HG02623 (cell line): ENCODE measurements at regions not wholly inside any gene's neighbourhood (a gene's known extent, or its start where the extent isn't known, plus 50 kb on each side); places are given as distances from the start of the nearest gene placed in this dataset.

Experiments used
- ATAC-seq: cut with Tn5 transposase; IDR thresholded peaks from one replicate; pipeline ENCODE4 v1.9.1; 2021; ENCODE audit warnings: moderate library complexity; ENCODE audit not compliant: unreplicated experiment

- no peak for ATAC-seq
These were observed 182.6 kb upstream of the PKDCC start for GRCh38 chr2:41865263-41865662.

DNA sequence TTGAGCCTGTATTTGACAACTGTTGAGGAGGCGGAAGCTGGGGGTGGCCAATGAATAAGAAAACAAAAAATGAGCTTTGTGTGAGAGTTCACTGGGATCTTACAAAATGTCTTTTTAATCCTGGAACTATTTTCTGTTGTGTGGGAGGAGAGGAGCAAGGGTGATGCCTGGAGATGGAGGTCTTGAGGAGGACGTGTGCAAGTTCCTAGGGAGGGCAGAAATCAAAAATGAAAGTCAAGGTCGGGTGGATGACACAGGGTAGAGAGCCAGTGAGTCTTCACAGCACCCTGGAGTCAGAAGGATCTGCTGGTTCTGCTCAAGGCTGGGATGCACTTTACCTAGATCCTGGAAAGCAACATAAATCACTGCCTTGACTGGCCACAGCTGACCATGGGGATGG lies 180.3 kb upstream of the PKDCC start:
- no peak for ATAC-seq

GRCh38 chr2:41869542-41870264 lies 178.1 kb upstream of the PKDCC start:
- ATAC-seq: peak; percentile 79

DNA sequence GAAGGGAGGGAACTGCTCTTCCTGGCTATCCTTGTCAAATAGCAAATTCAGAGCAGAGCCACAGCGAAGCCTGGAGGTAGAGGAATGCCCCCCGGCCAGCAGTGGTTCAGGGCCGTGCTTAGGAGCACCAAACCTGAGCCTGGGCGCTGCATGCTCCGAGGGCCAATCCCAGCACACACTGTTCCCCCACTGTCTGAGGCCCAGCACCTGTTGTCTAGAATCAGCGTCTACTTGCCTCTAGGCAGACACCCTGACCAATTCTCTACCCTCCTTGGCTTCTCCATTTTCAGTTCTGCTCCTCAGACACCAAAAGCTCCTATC lies 177.6 kb upstream of the PKDCC start:
- no peak for ATAC-seq

DNA sequence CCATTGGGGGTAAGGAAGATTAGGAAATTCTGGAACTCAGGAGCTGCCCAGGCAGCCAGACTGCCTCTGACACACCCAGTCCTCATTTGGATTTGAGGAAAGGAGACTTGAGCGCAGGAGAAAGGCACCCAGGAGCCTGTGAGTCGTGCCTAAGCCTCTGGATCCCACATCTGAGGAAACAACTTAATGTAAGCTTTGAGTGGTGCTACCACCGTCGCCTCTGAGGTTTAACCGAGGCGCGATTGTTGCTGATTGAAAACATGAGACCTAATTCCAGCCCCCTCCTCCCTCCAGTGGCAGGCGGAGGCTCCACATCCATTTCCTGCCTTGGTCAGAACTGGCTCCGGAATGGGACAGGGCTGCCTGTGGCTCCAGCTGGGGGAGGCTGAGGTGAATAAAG lies 176.7 kb upstream of the PKDCC start:
- no peak for ATAC-seq

DNA sequence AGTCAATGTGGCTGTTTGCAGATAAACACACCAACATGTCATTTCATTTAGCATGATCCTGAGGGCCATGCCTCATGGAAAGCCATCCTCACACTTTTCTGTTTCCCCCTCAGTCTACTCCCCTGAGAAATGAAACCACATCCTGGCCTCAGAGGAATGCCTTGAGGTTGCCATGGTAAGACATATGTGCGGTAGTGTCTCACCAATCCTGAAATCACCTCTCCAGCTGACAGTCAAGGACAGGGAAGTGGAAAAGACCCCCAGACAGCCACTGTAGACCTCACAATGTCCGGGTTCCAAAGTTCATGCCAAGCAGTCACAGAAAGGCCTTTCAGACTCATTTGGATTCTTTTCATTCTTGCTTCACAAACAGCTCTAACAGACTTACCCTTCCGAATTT lies 175.2 kb upstream of the PKDCC start:
- ATAC-seq: no peak

- no peak for ATAC-seq
These were observed 174.5 kb upstream of the PKDCC start for GRCh38 chr2:41873102-41874031.

GRCh38 chr2:41877114-41877678 lies 170.6 kb upstream of the PKDCC start:
- ATAC-seq: no peak

DNA sequence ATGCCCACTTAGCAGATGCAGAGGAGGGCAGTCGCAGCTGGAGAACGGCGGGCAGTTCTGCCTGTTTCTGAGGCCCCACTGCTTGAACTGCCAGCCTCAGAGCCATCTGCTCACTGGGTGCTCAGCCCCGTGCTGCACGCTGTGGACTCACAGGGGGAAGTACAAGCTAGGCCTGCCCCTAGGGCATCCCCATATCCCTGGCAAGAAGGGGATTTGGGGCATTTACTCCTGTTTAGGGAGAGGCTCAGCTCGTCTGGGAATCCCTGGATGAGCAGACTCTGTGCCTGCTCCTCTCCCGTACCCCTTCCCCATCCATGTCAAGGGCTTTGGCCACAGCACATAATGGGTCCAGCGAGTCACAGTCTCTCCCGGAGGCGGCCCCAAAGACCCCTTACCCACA lies 169.8 kb upstream of the PKDCC start:
- ATAC-seq: no peak

GRCh38 chr2:41878716-41879234 lies 169.0 kb upstream of the PKDCC start:
- no peak for ATAC-seq

DNA sequence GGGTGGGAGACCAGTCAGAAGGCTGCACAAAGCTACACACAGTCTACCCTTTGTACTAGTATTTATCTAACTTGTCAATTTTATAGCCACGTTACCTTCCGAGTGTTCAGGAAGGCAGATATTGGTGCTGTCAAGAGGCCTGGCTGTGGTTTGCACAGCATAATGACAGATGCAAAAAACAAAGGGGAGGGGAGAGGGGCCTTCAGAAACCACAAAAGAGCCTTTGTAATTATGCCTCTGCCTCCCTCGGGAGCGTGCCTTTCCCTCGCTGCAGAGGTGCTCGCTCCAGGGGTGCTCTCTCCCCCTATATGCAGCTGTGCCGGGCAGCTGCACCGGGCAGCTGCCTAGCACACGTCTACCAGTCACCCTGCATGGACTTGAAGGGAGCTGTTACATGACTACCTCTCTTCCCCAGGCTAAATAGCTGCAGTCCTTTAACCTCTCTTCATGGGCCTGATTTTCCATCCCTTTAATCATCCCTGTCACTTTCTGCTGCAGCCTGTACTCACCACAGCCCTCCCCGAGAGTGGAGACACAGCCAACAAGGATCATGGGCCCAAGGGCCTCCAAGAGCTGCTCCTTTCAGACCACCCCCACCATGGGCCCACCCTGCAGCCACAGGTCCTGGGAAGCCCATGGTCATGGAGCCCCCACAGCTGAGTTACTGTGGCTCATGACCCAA lies 168.4 kb upstream of the PKDCC start:
- ATAC-seq: no peak

DNA sequence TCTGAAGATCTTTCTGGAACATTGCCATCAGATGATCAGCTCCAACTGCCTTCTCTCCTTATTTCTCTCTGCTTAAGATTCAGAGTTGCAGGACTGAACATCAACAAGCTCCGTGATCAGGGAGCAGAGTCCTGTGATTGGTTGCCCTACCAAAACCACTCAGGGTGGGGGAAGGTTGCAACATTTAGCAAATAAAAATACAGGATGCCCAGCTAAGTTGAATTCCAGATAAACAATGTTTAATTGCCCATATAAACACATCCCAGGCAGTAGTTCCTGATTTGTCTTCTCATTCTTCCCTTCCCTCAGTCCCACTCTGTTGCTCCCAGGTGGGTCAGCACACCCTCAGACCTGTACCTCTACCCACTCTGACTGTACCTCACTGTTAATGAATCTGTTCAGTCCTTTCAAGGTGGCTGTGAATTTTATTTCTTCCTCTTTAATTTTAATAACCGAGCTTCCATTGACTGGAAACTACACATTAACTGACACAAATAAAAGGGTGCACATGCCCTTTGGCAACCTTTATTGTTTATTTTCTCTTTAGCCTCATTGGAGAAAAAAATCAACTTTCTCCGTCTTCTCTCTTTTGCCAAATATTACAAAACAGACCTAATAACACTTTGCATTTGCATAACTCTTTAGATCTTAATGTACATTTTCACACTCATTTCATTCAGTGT lies 167.1 kb upstream of the PKDCC start:
- ATAC-seq: no peak

- ATAC-seq: no peak
These were observed 166.6 kb upstream of the PKDCC start for GRCh38 chr2:41881249-41881648.

DNA sequence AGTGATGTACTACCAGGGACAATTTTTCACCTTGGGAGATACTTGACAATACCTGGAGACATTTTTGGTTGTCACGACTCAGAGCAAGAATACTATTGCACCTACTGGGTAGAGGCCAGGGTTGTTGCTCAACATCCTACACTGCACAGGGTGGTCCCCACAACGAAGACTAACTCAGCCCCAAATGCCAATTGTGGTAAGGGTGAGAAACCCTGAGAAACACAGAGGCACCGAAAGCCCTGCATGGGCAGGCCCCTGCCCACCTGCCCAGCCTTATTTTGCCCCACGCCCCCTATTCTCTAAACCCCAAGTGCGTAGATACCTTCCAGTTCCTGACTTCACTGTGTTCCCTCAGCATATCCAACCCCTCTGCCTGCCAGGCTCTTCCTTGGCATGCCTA lies 163.1 kb upstream of the PKDCC start:
- ATAC-seq: no peak

DNA sequence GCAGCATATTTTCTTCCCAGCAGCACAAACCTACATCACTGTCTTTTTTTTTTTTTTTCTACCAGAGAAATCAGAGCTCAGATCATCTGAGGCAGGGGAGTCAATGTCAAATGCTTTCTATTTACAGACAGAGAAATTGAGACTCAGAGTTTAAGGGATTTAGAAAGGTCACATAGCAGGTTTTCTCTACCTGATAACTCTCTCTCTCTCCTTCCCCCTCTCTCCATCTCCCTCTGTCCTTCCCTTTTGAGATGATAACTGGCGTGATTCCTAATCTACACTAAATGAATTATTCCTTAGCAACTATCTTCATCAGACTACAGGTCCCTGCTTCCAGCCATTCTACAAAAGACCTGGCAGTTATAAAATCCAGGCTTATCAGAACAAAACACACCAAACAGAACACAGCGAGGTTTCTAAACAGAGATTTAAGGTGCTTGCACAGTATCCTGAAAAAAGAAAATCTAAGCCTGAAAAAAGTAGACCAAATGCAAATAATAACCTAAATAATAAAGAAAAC lies 161.6 kb upstream of the PKDCC start:
- no peak for ATAC-seq

- no peak for ATAC-seq
These were observed 161.1 kb upstream of the PKDCC start for GRCh38 chr2:41886757-41887156.

DNA sequence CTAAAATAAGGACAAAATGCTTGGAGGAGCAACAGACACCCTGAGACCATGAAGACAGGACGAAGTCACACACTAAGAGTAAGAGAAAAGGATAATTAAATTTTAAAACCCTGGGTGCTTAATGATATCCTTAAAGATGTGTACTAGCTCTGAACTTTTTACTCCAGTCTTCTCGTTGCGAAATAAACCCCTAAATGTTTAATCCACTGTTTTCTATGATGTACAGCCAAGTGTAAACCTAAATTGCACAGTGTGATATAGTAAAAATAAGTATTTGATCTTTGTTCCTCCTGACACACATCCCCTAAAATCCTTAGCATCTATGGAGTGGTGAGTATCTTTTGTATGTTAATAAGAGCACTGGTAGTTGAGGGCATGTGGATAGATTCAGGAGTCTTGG lies 157.5 kb upstream of the PKDCC start:
- no peak for ATAC-seq

DNA sequence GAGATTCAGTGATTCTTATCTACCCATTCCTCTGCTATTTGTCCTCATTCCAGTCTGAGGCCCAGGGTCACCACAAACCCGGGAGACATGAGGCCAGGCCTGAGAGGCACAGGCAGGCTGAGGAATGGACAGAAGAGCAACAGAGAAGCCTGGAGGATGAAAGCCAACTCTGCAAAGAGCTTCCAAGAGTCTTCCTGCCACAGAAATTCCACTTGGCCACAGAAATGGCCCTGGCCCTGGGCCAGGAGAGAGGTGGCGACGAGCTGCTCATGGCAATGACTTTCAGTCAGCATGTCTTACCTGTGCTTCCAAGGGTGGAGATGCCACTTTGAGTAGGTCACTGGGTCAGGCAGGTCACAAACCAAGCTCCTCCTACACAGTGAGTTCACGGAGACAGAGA lies 155.3 kb upstream of the PKDCC start:
- no peak for ATAC-seq

- no peak for ATAC-seq
These were observed 153.1 kb upstream of the PKDCC start for GRCh38 chr2:41894563-41895333.

DNA sequence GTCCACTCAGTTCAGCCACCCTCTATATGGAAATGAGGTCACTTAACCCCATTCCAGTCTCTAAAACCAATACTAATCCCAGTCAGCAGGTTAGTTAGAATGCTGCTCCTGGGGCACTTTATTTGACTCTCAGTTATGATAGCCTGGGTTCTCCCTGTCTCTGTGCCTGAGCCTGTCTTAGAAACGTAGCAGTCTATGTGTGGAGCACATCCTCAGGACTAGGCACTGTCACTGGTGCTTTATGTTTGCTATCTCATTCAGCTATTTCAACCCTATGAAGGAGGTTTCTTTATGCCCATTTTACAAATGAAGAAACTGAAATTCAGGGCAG lies 152.5 kb upstream of the PKDCC start:
- no peak for ATAC-seq
